Effector CD4-positive, alpha-beta T cell (primary cell): ENCODE measurements at regions not wholly inside any gene's neighbourhood (a gene's known extent, or its start where the extent isn't known, plus 50 kb on each side); places are given as distances from the start of the nearest gene placed in this dataset.
A peak's percentile ranks its signal among the peaks of the same experiment; 100 is the strongest.

ENCODE experiments used
- DNase-seq: peaks from one replicate; pipeline ENCODE4 v3.0.0-alpha.2; 2020

DNA sequence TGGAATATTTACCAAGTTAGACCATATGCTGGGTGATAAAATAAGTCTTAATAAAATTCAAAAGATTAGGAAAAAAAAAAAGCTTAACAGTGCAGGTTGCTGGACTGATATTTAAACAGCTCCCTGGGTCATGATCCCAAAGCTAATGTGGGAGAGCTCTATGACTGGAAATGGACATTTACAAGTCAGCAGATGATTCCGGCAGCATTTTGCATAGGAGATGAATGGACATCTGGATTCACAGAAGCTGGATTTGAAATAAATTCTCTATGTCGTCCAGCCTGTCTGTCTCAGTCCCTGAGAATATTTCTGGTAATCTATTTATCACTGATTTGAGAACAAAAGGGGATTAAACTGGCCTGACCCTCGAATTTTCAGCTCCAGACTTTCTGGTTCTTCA is 52.3 kb upstream of the KLHL25 start:
- no peak for DNase-seq

DNA sequence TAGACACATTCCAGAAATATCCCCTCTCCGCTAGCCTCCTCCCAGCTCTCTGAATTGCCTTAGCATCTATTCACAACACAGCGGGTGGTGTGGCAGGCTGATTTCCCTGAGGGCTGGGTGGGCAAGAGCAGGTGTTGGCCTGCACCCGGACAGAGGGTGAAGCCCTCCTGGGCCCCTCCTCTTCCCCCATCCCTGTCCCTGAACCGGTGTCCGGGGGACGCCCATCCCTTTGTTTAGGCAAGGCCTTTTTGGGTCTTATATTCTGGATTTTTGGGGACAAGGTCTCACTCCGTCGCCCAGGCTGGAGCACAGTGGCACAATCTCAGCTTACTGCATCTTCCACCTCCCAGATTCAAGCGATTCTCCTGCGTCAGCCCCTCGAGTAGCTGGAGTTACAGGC is 55.2 kb upstream of the KLHL25 start:
- no peak for DNase-seq

DNA sequence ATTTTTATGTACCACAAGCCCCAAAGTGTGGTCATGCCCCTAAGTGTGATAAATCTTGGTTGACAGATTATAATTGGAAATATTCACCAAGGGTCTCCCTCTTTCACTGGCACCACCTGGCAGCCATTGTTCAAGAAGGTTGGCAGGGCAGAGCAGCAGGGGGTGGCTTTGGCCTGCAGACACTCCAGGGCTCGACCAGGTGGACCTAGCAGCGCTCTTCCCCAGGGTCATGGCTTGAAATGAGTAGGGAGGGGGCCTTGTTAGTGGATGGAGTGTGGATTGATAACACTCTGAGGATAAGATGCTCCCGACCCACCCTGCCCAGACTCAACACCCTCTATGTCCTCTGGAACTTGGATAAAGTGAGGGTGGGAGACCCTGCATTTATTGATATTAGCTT is 58.2 kb upstream of the KLHL25 start:
- no peak for DNase-seq

DNA sequence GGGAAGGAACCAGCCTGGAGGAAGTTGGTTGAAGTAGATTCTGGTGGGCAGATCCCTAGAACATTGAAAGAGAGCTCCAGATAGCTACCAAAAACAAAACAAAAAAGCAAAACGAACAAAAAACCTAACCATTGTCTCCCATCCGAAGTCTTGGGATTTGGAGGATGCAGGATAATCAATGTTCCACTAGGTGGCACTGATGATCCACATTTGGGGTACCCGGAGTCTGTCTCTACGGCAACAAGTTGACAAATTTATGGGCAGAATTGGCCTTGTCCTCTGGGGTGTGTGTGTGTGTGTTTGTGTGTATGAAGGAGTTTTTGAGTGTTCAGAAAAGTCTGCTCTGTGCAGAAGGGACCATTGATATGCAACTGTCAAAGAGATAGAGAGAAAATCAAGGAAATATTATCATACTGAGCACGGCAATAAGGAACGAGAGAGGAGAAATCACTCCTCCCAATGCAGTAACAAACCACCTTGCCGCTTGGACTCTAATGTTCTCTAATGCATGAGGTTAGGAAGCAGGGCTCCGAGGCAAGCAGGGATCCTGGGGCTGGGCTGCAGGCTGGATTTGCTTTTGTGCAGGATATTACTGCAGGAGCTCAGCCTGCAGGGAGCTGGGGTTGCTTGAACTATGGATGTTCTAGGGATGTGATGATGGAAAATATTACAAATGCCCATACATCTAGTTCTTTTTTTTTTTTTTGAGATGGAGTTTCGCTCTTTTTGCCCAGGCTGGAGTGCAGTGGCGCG is 59.8 kb upstream of the KLHL25 start:
- peak; percentile 39 for DNase-seq

DNA sequence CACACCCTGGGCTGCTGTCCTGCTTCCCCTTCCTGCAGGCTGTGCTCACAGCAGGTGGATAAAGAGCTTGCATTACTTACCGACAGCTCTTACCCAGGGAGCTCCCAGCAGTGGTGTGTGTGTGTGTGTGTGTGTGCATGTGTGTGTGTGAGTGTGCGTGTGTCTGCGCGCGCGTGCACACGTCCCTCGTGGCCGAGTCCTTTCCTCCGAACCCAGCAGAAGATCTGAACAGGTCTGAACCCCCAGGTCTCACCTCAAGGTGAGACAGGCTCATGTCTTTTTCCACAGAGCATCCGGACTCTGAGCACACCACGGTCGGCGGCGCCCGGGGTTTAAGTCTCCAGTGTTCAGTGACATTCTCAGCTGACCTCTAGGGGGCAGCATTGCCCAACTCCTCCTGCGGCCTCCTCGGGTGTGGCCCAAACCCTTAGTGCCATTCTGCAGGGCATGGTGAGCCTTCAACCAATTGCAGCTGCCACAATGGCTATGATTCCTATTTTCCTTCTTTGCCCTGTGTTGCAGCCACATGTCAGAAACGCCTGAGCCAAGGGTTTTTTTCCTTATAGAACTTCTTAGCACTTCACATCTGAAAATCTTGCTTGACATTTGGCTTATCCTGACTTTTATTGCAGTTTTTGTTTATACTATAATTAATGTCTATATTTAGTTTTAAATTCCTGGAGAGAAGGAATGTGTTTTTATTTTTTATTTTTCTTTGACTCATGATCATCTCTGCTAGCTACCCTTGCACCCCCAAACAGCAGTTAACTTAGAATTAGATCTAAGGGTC is 64.1 kb upstream of the KLHL25 start:
- DNase-seq = peak; percentile 62

DNA sequence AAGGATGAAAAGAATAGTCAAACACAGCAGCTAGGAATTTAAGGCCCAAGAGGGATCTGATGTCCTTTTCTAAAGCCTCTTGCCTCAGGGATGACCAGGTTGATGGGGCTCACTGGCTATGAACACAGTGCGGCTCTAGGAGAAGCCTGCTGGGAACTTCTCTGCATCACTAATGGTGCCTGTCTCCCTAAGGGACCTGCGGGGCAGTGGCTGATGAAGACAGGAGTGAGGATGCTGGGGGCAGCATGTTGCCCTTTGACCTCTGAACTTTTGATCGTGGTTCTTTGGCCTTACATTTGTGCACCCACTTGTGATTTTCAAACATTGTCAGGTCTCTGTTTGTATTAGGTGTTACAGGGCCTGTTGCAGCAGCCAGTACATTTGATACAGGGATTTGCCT is 64.9 kb upstream of the KLHL25 start:
- no peak for DNase-seq

DNA sequence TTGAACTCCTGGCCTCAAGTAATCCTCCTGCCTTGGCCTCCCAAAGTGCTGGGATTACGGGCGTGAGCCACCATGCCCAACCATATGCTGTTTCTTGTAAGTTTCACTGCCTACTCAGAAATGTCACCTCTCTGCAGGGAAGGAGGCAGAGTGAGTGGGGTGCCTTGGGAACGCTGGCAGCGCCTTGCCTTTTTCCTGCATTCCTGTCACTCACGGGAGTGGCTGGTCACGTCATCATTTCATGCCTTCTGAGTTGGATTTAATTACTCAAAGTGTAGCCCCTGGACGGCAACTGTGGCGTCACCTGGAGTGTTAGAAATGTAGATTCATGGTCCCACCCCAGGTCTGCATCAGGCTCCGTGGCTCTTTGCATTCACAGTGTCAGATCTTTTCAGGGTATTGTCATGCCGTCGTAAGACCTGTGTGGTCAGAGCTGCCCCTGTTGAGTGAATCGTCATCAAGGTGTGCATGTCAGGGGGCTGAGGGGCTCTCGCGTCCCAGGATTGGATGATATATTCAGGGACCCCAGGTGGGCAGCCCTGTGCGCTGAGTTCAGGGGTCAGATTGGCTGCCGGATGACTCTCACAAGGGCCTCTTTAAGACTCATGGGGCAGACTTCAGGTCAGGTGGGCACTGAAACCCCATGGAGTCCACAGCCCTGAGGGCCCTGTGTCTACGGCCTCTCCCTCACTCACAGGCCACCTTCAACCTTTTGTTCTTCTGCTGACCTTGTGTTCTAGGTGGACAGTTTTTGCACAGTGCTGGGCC is 65.9 kb upstream of the KLHL25 start:
- DNase-seq = no peak

DNA sequence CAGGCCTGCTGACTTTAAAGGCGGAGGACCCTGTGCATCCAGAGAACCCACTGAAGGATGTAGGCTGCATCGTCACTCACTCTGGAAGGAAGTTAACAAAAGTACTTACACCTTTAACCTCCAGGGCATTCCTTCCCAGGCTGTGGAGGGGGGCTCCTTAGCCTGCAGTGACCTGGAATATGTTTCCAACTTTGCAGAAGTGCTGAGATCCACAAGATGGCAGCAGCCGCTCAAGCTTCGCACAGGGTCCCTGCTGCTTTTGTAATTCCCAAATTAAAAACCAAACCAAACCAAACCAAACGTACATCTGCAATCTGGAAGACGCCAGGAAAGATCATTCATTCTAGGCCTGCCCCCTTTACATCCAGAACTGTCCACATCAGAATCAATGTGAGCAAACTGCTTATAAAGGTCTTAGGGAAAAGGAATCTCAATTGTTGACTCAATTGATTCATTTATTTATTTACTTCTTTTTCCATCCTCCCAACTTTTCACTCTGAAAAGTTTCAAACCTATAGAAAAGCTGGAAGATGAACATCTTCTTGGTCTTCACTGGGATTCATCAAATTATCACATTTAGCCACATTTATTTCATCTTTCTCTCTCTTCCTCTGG is 70.5 kb upstream of the KLHL25 start:
- DNase-seq = no peak

DNA sequence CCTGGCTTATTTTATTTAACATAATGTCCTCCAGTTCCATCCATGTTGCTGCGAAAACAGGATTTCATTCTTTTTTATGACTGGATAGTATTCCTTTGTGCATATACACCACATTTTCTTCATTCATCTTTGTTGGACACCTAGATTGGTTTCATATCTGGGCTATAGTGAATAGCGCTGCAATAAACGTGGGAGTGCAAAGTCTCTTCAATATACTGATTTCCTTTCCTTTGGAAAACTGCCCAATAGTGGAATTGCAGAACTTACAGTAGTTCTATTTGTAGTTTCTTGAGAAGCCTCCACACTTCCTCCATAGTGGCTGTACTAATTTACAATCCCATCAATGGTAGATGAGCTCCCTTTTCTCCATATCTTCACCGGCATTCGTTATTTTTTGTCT is 72.5 kb upstream of the KLHL25 start:
- no peak for DNase-seq

DNA sequence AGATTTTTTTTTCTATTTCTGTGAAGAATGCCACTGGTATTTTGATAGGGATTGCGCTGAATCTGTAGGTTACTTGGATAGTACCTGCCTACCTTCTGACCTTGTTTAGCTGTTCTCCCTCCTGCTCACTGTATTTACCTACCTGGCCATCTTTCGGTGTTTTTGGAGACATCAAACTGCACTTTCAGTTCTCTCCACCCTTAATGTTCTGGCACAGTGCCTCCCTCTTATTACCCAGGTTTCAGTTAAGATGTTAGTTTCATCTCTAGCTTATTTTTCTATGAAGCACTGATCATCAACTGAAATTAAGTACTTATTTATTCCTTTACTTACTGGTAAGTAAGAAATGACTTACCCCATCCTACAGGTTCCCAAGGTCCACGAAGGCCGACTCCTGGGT is 74.4 kb upstream of the KLHL25 start:
- DNase-seq = no peak

DNA sequence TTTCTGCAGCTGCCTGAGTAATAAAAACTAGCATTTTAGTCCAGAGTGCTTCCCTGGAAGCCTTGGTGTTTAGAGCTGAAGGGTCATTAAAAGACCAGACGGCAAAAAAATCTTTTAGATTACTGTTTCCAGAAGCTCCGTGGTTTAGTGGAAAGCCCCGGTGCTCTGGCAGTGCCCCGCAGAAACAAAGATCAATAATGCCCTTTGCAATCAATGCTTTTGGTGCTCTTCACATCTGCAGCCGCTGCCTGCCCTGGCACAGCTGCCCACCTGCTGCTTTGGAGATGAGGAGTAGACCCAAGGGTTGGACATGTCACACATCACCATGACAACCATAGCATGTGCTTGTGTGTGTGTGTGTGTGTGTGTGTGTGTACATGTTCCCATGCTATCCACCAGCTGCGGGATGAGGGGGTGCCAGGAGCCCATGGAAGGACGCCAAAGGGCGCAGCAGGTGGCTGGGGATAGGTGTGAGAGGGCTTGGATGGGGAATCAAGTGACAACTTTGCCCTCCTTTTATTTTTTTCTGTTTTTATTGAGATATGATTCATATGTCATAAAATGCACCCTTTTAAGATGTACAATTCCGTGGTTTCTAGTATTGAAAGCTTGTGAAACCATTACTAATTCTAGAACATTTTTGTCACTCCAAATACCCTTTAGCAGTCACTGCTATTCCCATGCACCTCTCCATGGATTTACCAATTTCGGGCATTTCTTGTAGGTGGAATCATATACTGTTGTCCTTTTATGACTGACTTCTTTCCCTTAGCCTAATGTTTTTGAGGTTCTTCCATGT is 75.7 kb upstream of the KLHL25 start:
- no peak for DNase-seq

DNA sequence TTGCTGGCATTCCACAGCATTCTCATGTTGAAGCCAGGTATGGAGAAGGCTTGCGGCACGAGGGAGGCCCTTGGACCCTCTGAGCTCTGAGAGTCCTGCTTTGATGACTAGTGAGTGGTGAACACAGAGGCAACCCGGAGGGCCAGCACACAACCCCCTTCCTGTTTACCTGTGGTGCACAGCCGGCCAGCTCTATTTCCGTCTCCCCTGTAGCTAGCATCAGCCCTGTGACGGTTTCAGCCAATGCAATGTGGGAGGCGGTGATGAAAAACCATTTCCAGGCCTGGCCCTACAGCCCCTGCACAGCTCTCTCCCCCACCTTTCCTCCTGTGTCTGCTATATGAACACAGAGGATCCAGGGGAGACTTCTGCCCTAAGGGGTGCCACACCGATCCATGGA is 76.8 kb upstream of the KLHL25 start:
- no peak for DNase-seq

DNA sequence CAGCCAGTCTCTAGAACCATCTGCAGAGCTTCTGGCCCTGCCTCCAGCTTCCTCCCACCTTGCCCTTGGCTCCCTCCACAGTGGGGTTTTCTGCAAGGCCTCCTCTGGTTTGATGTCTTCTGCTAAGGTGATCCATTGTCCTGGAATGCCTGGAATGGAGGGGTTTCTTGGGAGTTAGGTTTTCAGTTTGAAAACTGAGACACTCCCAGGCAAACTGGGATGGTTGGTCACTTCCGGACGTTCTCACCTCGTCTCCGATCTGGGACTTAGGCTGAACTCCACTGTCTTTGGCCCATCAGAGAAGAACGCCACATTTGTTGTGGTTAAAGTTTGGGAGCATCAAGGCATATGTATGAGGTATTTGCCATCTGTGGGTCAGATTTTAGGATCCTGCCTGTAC is 77.4 kb upstream of the KLHL25 start:
- no peak for DNase-seq

DNA sequence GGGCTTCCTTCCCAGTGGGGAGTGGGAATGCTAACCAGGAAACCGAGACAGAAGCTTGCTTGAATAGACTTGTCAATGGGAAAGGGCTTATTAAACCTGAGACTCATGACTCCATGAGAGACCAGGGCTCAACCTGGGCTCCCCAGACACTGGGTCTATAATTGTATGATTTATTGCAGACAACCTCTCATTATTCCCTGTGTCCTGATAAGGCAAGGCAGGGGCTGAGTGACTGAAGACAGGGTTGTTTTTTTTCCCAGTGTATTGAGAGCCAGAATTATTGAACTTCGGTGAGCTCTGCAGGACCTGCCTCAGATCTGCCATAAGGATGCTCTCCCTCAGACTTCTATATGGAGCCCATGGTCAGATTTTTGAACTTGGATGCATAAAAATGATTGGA is 79.5 kb upstream of the KLHL25 start:
- no peak for DNase-seq

DNA sequence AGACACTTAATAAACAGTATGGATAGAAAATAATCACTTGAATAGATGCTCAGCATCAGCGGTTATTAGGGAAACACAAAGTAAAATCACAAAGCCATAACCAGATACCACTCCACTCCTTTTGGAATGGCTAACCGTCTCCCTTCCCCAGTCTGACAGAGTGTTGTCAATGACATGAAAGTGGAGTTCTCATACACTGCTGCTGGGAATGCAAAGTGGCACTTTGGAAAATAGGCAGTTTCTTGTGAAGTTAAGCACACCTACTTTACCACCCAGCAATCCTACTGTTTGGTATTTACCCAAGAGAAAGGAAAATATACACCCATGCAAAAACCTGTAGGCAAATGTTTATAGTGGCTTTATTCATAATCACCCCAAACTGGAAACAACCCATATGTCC is 81.0 kb upstream of the KLHL25 start:
- no peak for DNase-seq

DNA sequence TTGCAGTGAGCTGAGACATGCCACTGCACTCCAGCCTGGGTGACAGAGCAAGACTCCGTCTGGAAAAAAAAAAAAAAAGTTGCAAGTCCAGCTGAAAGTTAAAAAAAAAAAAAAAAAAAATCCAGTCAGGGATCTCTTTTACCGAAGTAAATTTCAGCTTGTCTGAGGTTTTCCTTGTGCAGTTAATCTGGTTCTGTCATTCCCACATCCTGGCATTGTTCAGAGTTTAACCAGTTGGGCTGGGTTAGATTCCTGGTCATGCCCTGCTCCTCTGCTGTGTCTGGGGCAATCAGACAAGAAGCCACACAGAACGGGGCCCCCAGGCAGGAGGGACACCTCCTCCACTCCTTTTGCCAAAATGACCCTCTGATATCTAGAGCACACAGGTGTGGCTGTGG is 84.1 kb upstream of the KLHL25 start:
- DNase-seq = no peak

DNA sequence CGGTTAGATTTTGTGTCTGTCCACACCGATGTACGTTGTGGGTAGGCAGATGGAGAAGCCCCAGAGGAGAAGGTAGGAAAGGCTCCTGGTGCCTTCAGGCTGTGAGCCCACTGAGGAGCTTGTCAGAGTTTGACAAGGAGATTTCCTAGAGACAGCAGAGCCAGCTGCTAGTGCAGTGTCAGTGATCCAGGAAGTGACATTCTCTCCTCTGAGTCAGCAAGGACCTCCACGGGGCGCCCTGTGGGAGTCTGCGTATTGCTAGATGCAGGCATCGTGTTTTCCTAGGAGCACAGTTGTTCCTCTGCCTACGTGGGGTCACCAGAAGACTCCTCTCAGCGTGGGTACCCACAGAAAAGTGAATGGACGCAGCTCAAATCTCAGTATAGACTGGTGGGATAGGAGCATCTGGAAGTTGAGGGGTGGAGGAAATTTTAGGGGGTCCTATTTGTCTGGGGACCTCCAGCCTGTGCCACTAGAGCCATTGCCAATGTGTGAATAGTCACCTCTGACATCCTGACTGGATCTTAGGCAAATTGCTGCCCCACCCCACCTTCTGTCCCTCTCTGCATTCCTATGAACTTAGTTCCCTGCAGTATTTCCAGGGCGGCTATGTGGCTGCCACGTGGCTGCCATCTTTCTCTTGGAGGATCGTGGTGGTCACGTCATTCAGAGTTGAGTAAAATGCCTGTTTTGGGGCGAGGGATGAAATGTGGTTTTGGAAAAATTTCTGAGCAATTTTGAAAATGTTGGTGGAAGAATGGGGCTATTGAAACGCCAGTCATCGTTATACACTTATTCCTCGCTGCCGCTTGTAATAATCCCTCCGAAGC is 84.8 kb upstream of the KLHL25 start:
- no peak for DNase-seq

DNA sequence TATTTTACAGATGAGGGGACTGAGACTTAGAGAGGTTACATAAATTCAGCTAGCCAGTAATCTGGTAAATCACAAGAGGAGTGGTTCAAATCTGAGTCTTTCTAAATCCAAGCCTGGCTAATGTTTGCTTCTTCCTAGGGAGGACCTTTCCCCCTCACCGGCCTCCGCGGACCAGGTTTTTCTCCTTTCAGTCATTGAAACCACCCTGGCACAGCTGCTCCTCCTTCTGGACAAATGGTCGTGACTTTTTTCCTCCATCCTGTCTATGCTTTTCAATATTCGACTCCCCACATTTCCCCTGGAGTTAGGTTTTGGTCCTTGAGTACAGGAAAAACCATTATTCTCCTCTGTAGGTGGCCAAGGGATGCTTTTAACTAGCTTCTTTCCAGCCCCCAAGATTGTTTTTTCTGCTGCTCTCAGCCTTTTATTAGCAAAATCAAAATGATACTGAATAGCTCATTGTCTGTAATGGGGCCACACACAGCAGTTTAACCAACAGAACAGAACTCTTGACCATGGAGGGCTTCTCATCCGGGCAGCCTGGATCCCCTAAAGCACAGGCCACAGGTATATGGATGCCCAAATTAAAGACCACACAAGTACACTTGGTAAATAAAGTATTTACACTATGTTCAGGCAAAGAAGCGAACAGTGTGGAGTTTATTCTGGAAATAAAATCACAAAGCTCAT is 85.9 kb upstream of the KLHL25 start:
- no peak for DNase-seq

DNA sequence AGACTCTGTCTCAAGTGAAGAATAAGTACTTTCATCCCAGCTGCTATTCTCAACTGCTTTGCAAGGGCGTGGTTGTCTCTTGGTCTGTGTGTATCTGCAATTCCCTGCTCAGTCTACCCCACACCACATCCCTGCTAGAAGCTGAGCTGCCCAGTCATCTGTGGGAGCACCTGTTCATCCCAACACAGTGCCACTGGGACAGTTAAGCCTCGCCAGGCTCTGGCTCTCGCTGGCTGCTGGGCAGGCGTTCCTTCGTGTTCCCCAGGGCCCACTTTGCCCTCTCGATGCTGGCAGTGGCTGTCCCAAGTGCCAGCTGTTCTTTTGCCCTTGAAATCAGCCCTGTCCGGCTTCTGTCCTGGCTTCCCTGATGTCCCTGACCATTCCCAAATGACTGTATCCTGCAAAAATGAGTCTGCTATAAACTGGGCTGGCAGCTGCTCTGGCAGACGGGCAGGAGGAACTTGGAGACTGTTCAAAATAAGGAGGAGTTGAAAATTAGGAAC is 91.6 kb upstream of the KLHL25 start:
- DNase-seq = no peak

DNA sequence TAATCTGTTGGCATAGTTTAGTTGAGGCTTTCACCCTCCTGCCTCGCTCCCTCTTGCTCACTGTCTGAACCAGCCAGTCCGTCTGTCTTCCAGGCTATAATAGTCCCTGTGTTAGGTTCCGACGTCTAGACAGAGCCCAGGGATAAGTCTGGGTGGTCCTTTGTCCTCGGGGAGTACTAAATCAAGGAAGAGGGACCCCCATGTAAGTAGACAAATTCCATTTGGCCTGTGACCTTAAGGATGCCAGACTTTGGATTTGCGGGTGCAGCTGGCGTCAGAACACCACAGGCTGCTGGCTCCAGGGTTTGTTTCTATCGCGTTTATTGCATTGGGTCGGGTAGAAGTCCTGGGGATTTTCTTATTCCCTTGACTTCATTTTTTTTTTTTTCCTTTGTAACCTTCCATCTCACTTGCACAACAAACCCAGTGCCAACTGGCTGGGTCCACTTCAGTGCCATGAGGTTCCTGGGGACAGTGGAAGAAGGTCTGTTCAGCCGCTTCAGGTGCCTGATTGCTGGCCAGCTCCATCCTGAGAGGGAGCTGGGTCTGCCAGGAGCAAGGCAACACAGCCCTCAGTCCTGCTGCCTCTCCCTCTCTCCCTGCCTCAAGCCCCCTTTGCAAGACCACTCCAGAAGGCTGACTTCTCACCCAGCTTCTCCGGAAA is 95.4 kb upstream of the KLHL25 start:
- DNase-seq = no peak
